ENCODE measurements at regions not wholly inside any gene's neighbourhood (a gene's known extent, or its start where the extent isn't known, plus 50 kb on each side); places are given as distances from the start of the nearest gene placed in this dataset.

- TF ChIP-seq MLXIP (CRISPR knock-in tag; IDR thresholded peaks at IDR 0.05; ENCODE audit: borderline replicate concordance) (no peak), ZNF143 (CRISPR knock-in tag; IDR thresholded peaks at IDR 0.05) (no peak)
- TF ChIP-seq, protein P1, sequence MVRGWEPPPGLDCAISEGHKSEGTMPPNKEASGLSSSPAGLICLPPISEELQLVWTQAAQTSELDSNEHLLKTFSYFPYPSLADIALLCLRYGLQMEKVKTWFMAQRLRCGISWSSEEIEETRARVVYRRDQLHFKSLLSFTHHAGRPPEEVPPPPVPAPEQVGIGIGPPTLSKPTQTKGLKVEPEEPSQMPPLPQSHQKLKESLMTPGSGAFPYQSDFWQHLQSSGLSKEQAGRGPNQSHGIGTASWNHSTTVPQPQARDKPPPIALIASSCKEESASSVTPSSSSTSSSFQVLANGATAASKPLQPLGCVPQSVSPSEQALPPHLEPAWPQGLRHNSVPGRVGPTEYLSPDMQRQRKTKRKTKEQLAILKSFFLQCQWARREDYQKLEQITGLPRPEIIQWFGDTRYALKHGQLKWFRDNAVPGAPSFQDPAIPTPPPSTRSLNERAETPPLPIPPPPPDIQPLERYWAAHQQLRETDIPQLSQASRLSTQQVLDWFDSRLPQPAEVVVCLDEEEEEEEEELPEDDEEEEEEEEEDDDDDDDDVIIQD (CRISPR knock-in tag; IDR thresholded peaks at IDR 0.05; ENCODE audit: low read depth), result no peak
- TF ChIP-seq, protein P2, sequence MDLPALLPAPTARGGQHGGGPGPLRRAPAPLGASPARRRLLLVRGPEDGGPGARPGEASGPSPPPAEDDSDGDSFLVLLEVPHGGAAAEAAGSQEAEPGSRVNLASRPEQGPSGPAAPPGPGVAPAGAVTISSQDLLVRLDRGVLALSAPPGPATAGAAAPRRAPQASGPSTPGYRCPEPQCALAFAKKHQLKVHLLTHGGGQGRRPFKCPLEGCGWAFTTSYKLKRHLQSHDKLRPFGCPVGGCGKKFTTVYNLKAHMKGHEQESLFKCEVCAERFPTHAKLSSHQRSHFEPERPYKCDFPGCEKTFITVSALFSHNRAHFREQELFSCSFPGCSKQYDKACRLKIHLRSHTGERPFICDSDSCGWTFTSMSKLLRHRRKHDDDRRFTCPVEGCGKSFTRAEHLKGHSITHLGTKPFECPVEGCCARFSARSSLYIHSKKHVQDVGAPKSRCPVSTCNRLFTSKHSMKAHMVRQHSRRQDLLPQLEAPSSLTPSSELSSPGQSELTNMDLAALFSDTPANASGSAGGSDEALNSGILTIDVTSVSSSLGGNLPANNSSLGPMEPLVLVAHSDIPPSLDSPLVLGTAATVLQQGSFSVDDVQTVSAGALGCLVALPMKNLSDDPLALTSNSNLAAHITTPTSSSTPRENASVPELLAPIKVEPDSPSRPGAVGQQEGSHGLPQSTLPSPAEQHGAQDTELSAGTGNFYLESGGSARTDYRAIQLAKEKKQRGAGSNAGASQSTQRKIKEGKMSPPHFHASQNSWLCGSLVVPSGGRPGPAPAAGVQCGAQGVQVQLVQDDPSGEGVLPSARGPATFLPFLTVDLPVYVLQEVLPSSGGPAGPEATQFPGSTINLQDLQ (CRISPR knock-in tag; IDR thresholded peaks at IDR 0.05), result no peak
Observed at GRCh38 chr11:15541079-15541478, 426.4 kb downstream of the INSC start (continued).

- no peak overlapping the region for H3K9ac ChIP-seq (ENCODE audit: insufficient read depth, low read depth, low read length)
- no peak for ATAC-seq
- no peaks in the 10 kb centered on the region for H4K20me1 ChIP-seq (ENCODE audit: insufficient read depth, low read length)
- intact Hi-C loops (cut with micrococcal nuclease; ENCODE audit: unreplicated experiment) (no loop called here), in situ Hi-C loops (cut with HindIII; ENCODE audit: extremely low pct_ligation_motif_present, low pct_unique_long_range_greater_than_20kb) (no loop called here)
- DNase-seq (ENCODE audit: low spot score), result no peak
- H2AFZ ChIP-seq (ENCODE audit: low read length), result no peak overlapping the region
- no peak for FAIRE-seq
- H3K79me2 ChIP-seq (ENCODE audit: insufficient read depth, low read length), result no peaks in the 10 kb centered on the region
- BruUV-seq (replicated peaks), result no TSS peak
- no peaks in the 10 kb centered on the region for H3K36me3 ChIP-seq (replicated peaks in 1 of 2; ENCODE audit: control insufficient read depth in 1 of 2, insufficient read depth in 2 of 2, low read length in 2 of 2)
- no peak overlapping the region for H3K4me2 ChIP-seq (ENCODE audit: low read depth, low read length)
- H3K27me3 ChIP-seq (ENCODE audit: control insufficient read depth in 1 of 2, insufficient read depth in 2 of 2, low read length in 2 of 2), result no peaks in the 10 kb centered on the region
- no peaks in the 10 kb centered on the region for H3K4me1 ChIP-seq (ENCODE audit: insufficient read depth, low read length)
- no peak overlapping the region for H3K27ac ChIP-seq (ENCODE audit: extremely low read length, insufficient read depth, low read length)
- WGBS (ENCODE audit: low lambda C conversion rate), result 45% methylated on average over 5 of the region's 5 CpGs
- H3K9me3 ChIP-seq (ENCODE audit: low read length), result no peaks in the 10 kb centered on the region
- ChIA-PET CTCF (ENCODE audit: low intra/inter-chr PET ratio, low total read pairs) (no interaction called here), POLR2A (no interaction called here)
- no peak for TF ChIP-seq ZNF782 (CRISPR knock-in tag; IDR thresholded peaks at IDR 0.05; ENCODE audit: borderline replicate concordance)
- no peak for TF ChIP-seq GATA4 (IDR thresholded peaks at IDR 0.05; ENCODE audit: borderline replicate concordance, low read depth)
- TF ChIP-seq PAWR (CRISPR knock-in tag; IDR thresholded peaks at IDR 0.05; ENCODE audit: borderline replicate concordance), result no peak
- TF ChIP-seq ZNF746 (CRISPR knock-in tag; IDR thresholded peaks at IDR 0.05), result no peak
- TF ChIP-seq LCORL (IDR thresholded peaks at IDR 0.05), result no peak
- no peak for TF ChIP-seq LCORL (CRISPR knock-in tag; IDR thresholded peaks at IDR 0.05)
- TF ChIP-seq, protein P3, sequence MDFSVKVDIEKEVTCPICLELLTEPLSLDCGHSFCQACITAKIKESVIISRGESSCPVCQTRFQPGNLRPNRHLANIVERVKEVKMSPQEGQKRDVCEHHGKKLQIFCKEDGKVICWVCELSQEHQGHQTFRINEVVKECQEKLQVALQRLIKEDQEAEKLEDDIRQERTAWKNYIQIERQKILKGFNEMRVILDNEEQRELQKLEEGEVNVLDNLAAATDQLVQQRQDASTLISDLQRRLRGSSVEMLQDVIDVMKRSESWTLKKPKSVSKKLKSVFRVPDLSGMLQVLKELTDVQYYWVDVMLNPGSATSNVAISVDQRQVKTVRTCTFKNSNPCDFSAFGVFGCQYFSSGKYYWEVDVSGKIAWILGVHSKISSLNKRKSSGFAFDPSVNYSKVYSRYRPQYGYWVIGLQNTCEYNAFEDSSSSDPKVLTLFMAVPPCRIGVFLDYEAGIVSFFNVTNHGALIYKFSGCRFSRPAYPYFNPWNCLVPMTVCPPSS (IDR thresholded peaks at IDR 0.05), result no peak
- no peak for TF ChIP-seq IRF9 (CRISPR knock-in tag; IDR thresholded peaks at IDR 0.05; ENCODE audit: borderline replicate concordance)
- TF ChIP-seq ZNF703 (CRISPR knock-in tag; IDR thresholded peaks at IDR 0.05; ENCODE audit: borderline replicate concordance), result no peak
- TF ChIP-seq ZNF576 (CRISPR knock-in tag; IDR thresholded peaks at IDR 0.05), result no peak
- H3K4me3 ChIP-seq (replicated peaks in 1 of 3; ENCODE audit: insufficient read depth in 1 of 3, low read depth in 2 of 3, low read length in 3 of 3), result no peak overlapping the region
Observed at GRCh38 chr11:15544353-15544752, 429.6 kb downstream of the INSC start.
